HG02798 (cell line): ENCODE measurements at regions not wholly inside any gene's neighbourhood (a gene's known extent, or its start where the extent isn't known, plus 50 kb on each side); places are given as distances from the start of the nearest gene placed in this dataset.
A peak's percentile ranks its signal among the peaks of the same experiment; 100 is the strongest.
"Not testable (repeated sequence)": the region's sequence is repeated elsewhere in the genome, so short reads cannot be mapped to it uniquely, and the experiment has no call there.

ENCODE experiments used
- ATAC-seq: cut with Tn5 transposase; IDR thresholded peaks from one replicate; pipeline ENCODE4 v1.9.1; 2021; ENCODE audit warnings: mild to moderate bottlenecking; ENCODE audit not compliant: unreplicated experiment, poor library complexity

GRCh38 chr5:158234323-158235158 lies 375.6 kb upstream of the CLINT1 start:
- ATAC-seq: no peak

GRCh38 chr5:158233735-158234322 lies 374.9 kb upstream of the CLINT1 start:
- no peak for ATAC-seq

GRCh38 chr5:158227314-158227713 lies 368.4 kb upstream of the CLINT1 start:
- ATAC-seq: not testable (repeated sequence)

- ATAC-seq: no peak
Observed at GRCh38 chr5:158226496-158226895, 367.6 kb upstream of the CLINT1 start.

GRCh38 chr5:158224253-158224652 lies 365.3 kb upstream of the CLINT1 start:
- ATAC-seq: no peak

GRCh38 chr5:158223054-158223600 lies 364.2 kb upstream of the CLINT1 start:
- no peak for ATAC-seq

- no peak for ATAC-seq
Observed at GRCh38 chr5:158212917-158213316, 354.0 kb upstream of the CLINT1 start.

- ATAC-seq: no peak
Observed at GRCh38 chr5:158212237-158212636, 353.3 kb upstream of the CLINT1 start.

GRCh38 chr5:158209219-158209908 lies 350.4 kb upstream of the CLINT1 start:
- ATAC-seq: no peak

GRCh38 chr5:158207733-158208132 lies 348.8 kb upstream of the CLINT1 start:
- no peak for ATAC-seq

- no peak for ATAC-seq
Observed at GRCh38 chr5:158205992-158206391, 347.0 kb upstream of the CLINT1 start.

GRCh38 chr5:158203261-158203660 lies 344.3 kb upstream of the CLINT1 start:
- no peak for ATAC-seq

- no peak for ATAC-seq
Observed at GRCh38 chr5:158202801-158203200, 343.9 kb upstream of the CLINT1 start.

- no peak for ATAC-seq
Observed at GRCh38 chr5:158200619-158201018, 341.7 kb upstream of the CLINT1 start.

GRCh38 chr5:158198636-158199035 lies 339.7 kb upstream of the CLINT1 start:
- peak; percentile 93 for ATAC-seq

GRCh38 chr5:158195416-158196210 lies 336.7 kb upstream of the CLINT1 start:
- ATAC-seq: no peak

GRCh38 chr5:158194561-158194976 lies 335.6 kb upstream of the CLINT1 start:
- ATAC-seq: no peak

GRCh38 chr5:158193395-158193794 lies 334.4 kb upstream of the CLINT1 start:
- ATAC-seq: not testable (repeated sequence)

GRCh38 chr5:158180407-158180806 lies 321.5 kb upstream of the CLINT1 start:
- ATAC-seq: no peak

GRCh38 chr5:158179271-158179670 lies 320.3 kb upstream of the CLINT1 start:
- no peak for ATAC-seq
